HepG2 (cell line): ENCODE measurements at regions not wholly inside any gene's neighbourhood (a gene's known extent, or its start where the extent isn't known, plus 50 kb on each side); places are given as distances from the start of the nearest gene placed in this dataset.

Experiments used
- ATAC-seq: fragments of 200-7000 bp; cut with Tn5 transposase; 3 replicates; pipeline ENCODE4 v1.9.1; 2020; ENCODE audit warnings: mild to moderate bottlenecking, moderate library complexity
- BruUV-seq: library from RNA; stranded (reverse); fragments of 400-500 nt; replicated peaks from 2 replicates; lab custom pipeline; 2021; lab: Mats Ljungman, UMichigan
- CTCF ChIA-PET: fragments of 300-600 bp; formaldehyde crosslinking; extraction: SDS; loops from one replicate; lab custom pipeline; 2021; ENCODE audit warnings: low total read pairs, inconsistent platforms, low intra/inter-chr PET ratio; lab: Yijun Ruan, JAX
- POLR2A ChIA-PET: fragments of 350-600 bp; sonication (Branson Sonifier 250); formaldehyde crosslinking; loops from one replicate; lab custom pipeline; 2020; ENCODE audit warnings: antibody characterized with exemption, inconsistent platforms; lab: Yijun Ruan, JAX
- DNase-seq: peaks from one replicate; pipeline ENCODE4 v3.0.0-alpha.2; 2015; ENCODE audit warnings: low spot score
- FAIRE-seq: peaks from 3 replicates; lab custom pipeline; 2011; peaks lifted over from hg19 to GRCh38; lab: Jason Lieb, UNC
- H2AFZ ChIP-seq: one replicate; pipeline ENCODE4 v1.6.1; 2011; ENCODE audit warnings: low read length, inconsistent platforms
- H3K27ac ChIP-seq: fragments of 300-600 bp; 3 replicates; pipeline ENCODE4 v1.8.0; 2011; ENCODE audit warnings: mixed run types, mild to moderate bottlenecking, mixed read lengths, low read length, inconsistent platforms; ENCODE audit not compliant: insufficient read depth; ENCODE audit errors: extremely low read length
- H3K27me3 ChIP-seq, 2 experiments: fragments of 200-600 bp in 1 of 2; 2 replicates in 1 of 2; 3 replicates in 1 of 2; pipeline versions ENCODE4 v1.6.0 to v1.8.0; 2011; ENCODE audit warnings: low read length in 2 of 2, mild to moderate bottlenecking in 2 of 2, moderate library complexity in 2 of 2, inconsistent platforms in 1 of 2; ENCODE audit not compliant: insufficient read depth in 2 of 2, control insufficient read depth in 1 of 2
- H3K36me3 ChIP-seq, 2 experiments: fragments of 200-600 bp in 1 of 2; replicated peaks in 1 of 2; 2 replicates in 1 of 2; 3 replicates in 1 of 2; pipeline versions ENCODE4 v1.5.1 to v1.8.0; 2011; ENCODE audit warnings: low read length in 2 of 2, inconsistent platforms in 1 of 2; ENCODE audit not compliant: insufficient read depth in 2 of 2, control insufficient read depth in 1 of 2
- H3K4me1 ChIP-seq: 2 replicates; pipeline ENCODE4 v1.5.1; 2012; ENCODE audit warnings: low read length, inconsistent platforms; ENCODE audit not compliant: insufficient read depth
- H3K4me2 ChIP-seq: 2 replicates; pipeline ENCODE4 v1.6.0; 2011; ENCODE audit warnings: low read depth, low read length, inconsistent platforms
- H3K4me3 ChIP-seq, 3 experiments: fragments of 200-600 bp in 1 of 3; sonication (generic), shearing (Covaris generic) in 1 of 3; replicated peaks in 1 of 3; 2 replicates each; pipeline ENCODE4 v1.5.1; 2011 to 2016; ENCODE audit warnings: low read length in 3 of 3, inconsistent platforms in 2 of 3, low read depth in 2 of 3, mild to moderate bottlenecking in 2 of 3, control low read depth in 1 of 3, mixed read lengths in 1 of 3; ENCODE audit not compliant: insufficient read depth in 1 of 3
- H3K79me2 ChIP-seq: one replicate; pipeline ENCODE4 v1.6.1; 2011; ENCODE audit warnings: low read length, inconsistent platforms; ENCODE audit not compliant: insufficient read depth
- H3K9ac ChIP-seq: 2 replicates; pipeline ENCODE4 v1.6.0; 2011; ENCODE audit warnings: mild to moderate bottlenecking, low read depth, low read length, inconsistent platforms; ENCODE audit not compliant: insufficient read depth
- H3K9me3 ChIP-seq: 2 replicates; pipeline ENCODE4 v1.5.1; 2012; ENCODE audit warnings: mild to moderate bottlenecking, low read length
- H4K20me1 ChIP-seq: 2 replicates; pipeline ENCODE4 v1.6.0; 2011; ENCODE audit warnings: inconsistent platforms, mild to moderate bottlenecking, low read length, moderate library complexity; ENCODE audit not compliant: insufficient read depth
- ADNP ChIP-seq: sonication (generic); formaldehyde crosslinking; IDR thresholded peaks from 2 replicates; pipeline ENCODE4 v1.4.0; 2020; ENCODE audit warnings: missing genetic modification reagents
- KMT2B ChIP-seq: IDR thresholded peaks from 2 replicates; pipeline ENCODE4 v1.6.1; 2016; ENCODE audit warnings: missing genetic modification reagents, missing compliant biosample characterization
- RBFOX2 ChIP-seq: fragments of 200-400 bp; formaldehyde crosslinking; IDR thresholded peaks from 2 replicates; pipeline ENCODE4 v1.6.1; 2017; ENCODE audit warnings: low read depth, mild to moderate bottlenecking, low read length
- TFDP2 ChIP-seq: sonication (generic); formaldehyde crosslinking; IDR thresholded peaks from 2 replicates; pipeline ENCODE4 v1.4.0; 2020; ENCODE audit warnings: missing genetic modification reagents
- ZBTB2 ChIP-seq: sonication (generic); formaldehyde crosslinking; IDR thresholded peaks from 2 replicates; pipeline ENCODE4 v1.8.0; 2022; ENCODE audit warnings: low read depth, missing genetic modification reagents
- ZNF207 ChIP-seq: fragments of 450-650 bp; IDR thresholded peaks from 2 replicates; pipeline ENCODE4 v1.6.1; 2016; ENCODE audit warnings: antibody characterized with exemption, borderline replicate concordance
- ZNF547 ChIP-seq: sonication (generic); formaldehyde crosslinking; IDR thresholded peaks from 2 replicates; pipeline ENCODE4 v1.5.1; 2020; ENCODE audit warnings: mild to moderate bottlenecking, missing genetic modification reagents
- ZNF7 ChIP-seq: IDR thresholded peaks from 2 replicates; pipeline ENCODE4 v1.6.1; 2016; ENCODE audit warnings: missing biosample characterization, missing genetic modification reagents
- ZNF780A ChIP-seq: sonication (generic); formaldehyde crosslinking; IDR thresholded peaks from 2 replicates; pipeline ENCODE4 v1.8.0; 2022; ENCODE audit warnings: mild to moderate bottlenecking, missing genetic modification reagents, moderate library complexity
- ZSCAN29 ChIP-seq: sonication (generic); formaldehyde crosslinking; conservative IDR thresholded peaks from 2 replicates; pipeline ENCODE4 v1.4.0; 2020; ENCODE audit warnings: mild to moderate bottlenecking, missing genetic modification reagents
- ZUFSP ChIP-seq: sonication (generic); formaldehyde crosslinking; IDR thresholded peaks from 2 replicates; pipeline ENCODE4 v1.9.0; 2021; ENCODE audit warnings: missing genetic modification reagents, mild to moderate bottlenecking, borderline replicate concordance
- WGBS: methylation state at CpG from one replicate; pipeline ENCODE4 v1.1.6; 2017; ENCODE audit warnings: low lambda C conversion rate; 5-methylcytosine and 5-hydroxymethylcytosine counted together
- in situ Hi-C: cut with HindIII; loops from 2 replicates; pipeline ENCODE4 v1.10.0; 2017; ENCODE audit warnings: low pct_unique_long_range_greater_than_20kb; ENCODE audit not compliant: extremely low pct_ligation_motif_present
- intact Hi-C: fragments of 100-400 bp; cut with micrococcal nuclease; formaldehyde crosslinking; loops from one replicate; pipeline ENCODE4 v1.10.0; 2022; ENCODE audit not compliant: unreplicated experiment

GRCh38 chr3:40663280-40663679 is 138.5 kb downstream of the ZNF621 start:
- Histone ChIP-seq H3K9me3 (no peaks in the 10 kb centered on the region), H3K79me2 (no peaks in the 10 kb centered on the region), H3K9ac (no peak overlapping the region)
- intact Hi-C loops, result no loop called here
- POLR2A ChIA-PET, result no interaction called here
- DNase-seq (no peak), ATAC-seq (no peak)
- TF ChIP-seq ZNF547 (CRISPR knock-in tag) (no peak), RBFOX2 (no peak), ZNF780A (CRISPR knock-in tag) (no peak), ZNF7 (CRISPR knock-in tag) (no peak), ZUFSP (CRISPR knock-in tag) (no peak), ZBTB2 (CRISPR knock-in tag) (no peak), KMT2B (CRISPR knock-in tag) (no peak), ADNP (CRISPR knock-in tag) (no peak), ZSCAN29 (CRISPR knock-in tag) (no peak), TFDP2 (CRISPR knock-in tag) (no peak), ZNF207 (no peak)
- TF ChIP-seq, all 625 proteins: peak for 0
- no peak overlapping the region for H3K27ac ChIP-seq
- in situ Hi-C loops, result no loop called here
- H3K4me1 ChIP-seq, result no peaks in the 10 kb centered on the region
- no peak overlapping the region for H2AFZ ChIP-seq
- no peak for FAIRE-seq
- no peak overlapping the region for H3K4me2 ChIP-seq
- H4K20me1 ChIP-seq, result no peaks in the 10 kb centered on the region
- no peak overlapping the region for H3K4me3 ChIP-seq
- no TSS peak for BruUV-seq
- no peaks in the 10 kb centered on the region for H3K36me3 ChIP-seq
- peaks cover 0 to 3% of the 10 kb centered on the region in 2 experiments; a peak in 1 of 5 replicates for H3K27me3 ChIP-seq
- 30% methylated on average over 6 of the region's 6 CpGs for WGBS
- CTCF ChIA-PET, result no interaction called here
